Neural progenitor cell (in vitro differentiated cells): ENCODE measurements at regions not wholly inside any gene's neighbourhood (a gene's known extent, or its start where the extent isn't known, plus 50 kb on each side); places are given as distances from the start of the nearest gene placed in this dataset.

Experiments
- DNase-seq: peaks from one replicate; pipeline ENCODE4 v3.0.0-alpha.2; 2016; ENCODE audit warnings: low spot score
- H2AFZ ChIP-seq: fragments of 200-600 bp; sonication (generic); replicated peaks from 2 replicates; pipeline ENCODE4 v1.6.1; 2016; ENCODE audit warnings: antibody characterized with exemption
- H3F3A ChIP-seq: fragments of 200-600 bp; sonication (generic); 2 replicates; pipeline ENCODE4 v1.6.1; 2016; ENCODE audit warnings: antibody characterized with exemption, low read depth
- H3K27ac ChIP-seq: fragments of 200-600 bp; sonication (generic); 2 replicates; pipeline ENCODE4 v1.5.1; 2016; ENCODE audit warnings: mild to moderate bottlenecking
- H3K27me3 ChIP-seq: fragments of 200-600 bp; sonication (generic); 2 replicates; pipeline ENCODE4 v1.6.1; 2016; ENCODE audit warnings: mild to moderate bottlenecking, moderate library complexity
- H3K36me3 ChIP-seq: fragments of 200-600 bp; sonication (generic); 2 replicates; pipeline ENCODE4 v1.5.1; 2016
- H3K4me1 ChIP-seq: fragments of 200-600 bp; sonication (generic); 2 replicates; pipeline ENCODE4 v1.6.1; 2016; ENCODE audit warnings: mixed run types
- H3K4me2 ChIP-seq: fragments of 200-600 bp; sonication (generic); 2 replicates; pipeline ENCODE4 v1.6.1; 2016
- H3K4me3 ChIP-seq: fragments of 200-600 bp; sonication (generic); 2 replicates; pipeline ENCODE4 v1.5.1; 2016
- H3K79me2 ChIP-seq: fragments of 200-600 bp; sonication (generic); 2 replicates; pipeline ENCODE4 v1.6.1; 2016; ENCODE audit warnings: low read depth
- H3K9ac ChIP-seq: fragments of 200-600 bp; sonication (generic); 2 replicates; pipeline ENCODE4 v1.6.1; 2016
- H3K9me3 ChIP-seq: fragments of 200-600 bp; sonication (generic); 2 replicates; pipeline ENCODE4 v1.5.1; 2016; ENCODE audit warnings: low read depth
- H4K20me1 ChIP-seq: fragments of 200-600 bp; sonication (generic); 2 replicates; pipeline ENCODE4 v1.6.1; 2016; ENCODE audit warnings: low read depth
- H3K27ac Mint-ChIP-seq: 3 replicates; pipeline ENCODE4 v1.8.0; 2021; ENCODE audit warnings: mixed read lengths
- H3K27me3 Mint-ChIP-seq: 2 replicates; pipeline ENCODE4 v1.8.0; 2022; ENCODE audit warnings: low read depth, mild to moderate bottlenecking, inconsistent platforms, moderate library complexity, mixed read lengths; ENCODE audit not compliant: insufficient read depth
- H3K36me3 Mint-ChIP-seq: 3 replicates; pipeline ENCODE4 v1.8.0; 2021; ENCODE audit warnings: mixed read lengths
- H3K4me1 Mint-ChIP-seq: 3 replicates; pipeline ENCODE4 v1.8.0; 2021; ENCODE audit warnings: mixed read lengths
- H3K4me3 Mint-ChIP-seq: 3 replicates; pipeline ENCODE4 v1.8.0; 2021; ENCODE audit warnings: mild to moderate bottlenecking, moderate library complexity, mixed read lengths
- H3K9me3 Mint-ChIP-seq: 3 replicates; pipeline ENCODE4 v1.8.0; 2020; ENCODE audit warnings: mixed read lengths
- CTCF ChIP-seq: fragments of 200-600 bp; sonication (generic); IDR thresholded peaks from 2 replicates; pipeline ENCODE4 v1.5.1; 2017; ENCODE audit warnings: antibody characterized with exemption, mild to moderate bottlenecking
- EZH2 ChIP-seq: fragments of 200-600 bp; sonication (generic); IDR thresholded peaks from 2 replicates; pipeline ENCODE4 v1.6.1; 2017; ENCODE audit warnings: antibody characterized with exemption, mild to moderate bottlenecking, moderate library complexity
- EZH2phosphoT487 ChIP-seq: fragments of 200-600 bp; sonication (generic); IDR thresholded peaks from 2 replicates; pipeline ENCODE4 v1.6.1; 2017; ENCODE audit warnings: antibody characterized with exemption

DNA sequence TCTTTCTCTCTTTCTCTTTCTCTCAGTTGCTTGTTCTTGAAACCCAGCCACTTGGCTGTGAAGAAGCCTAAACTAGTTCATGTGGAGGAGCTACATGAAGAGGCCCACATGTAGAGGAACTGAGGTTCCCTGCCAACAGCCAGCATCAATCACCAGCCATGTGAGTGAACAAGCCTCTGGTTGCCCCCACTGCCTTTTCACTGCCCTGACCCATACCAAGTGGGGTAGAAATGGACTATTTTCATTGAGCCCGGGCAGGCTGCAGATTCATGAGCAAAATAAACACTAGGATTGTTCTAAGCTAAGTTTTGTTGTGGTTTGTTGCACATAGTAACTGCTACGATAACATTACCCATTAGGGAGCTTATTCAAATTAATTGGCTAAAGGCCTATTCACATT, 78.7 kb upstream of the FAM216B start:
- TF ChIP-seq EZH2phosphoT487 (no peak), CTCF (no peak), EZH2 (no peak)
- peak overlapping the region; percentile 50 for H2AFZ ChIP-seq
- H3K27me3 ChIP-seq, result no peaks in the 10 kb centered on the region
- no peaks in the 10 kb centered on the region for H3K36me3 ChIP-seq
- H3K9me3 ChIP-seq, result no peaks in the 10 kb centered on the region
- H3K4me1 ChIP-seq, result no peaks in the 10 kb centered on the region
- DNase-seq, result no peak
- no peaks in the 10 kb centered on the region for H3F3A ChIP-seq
- no peak overlapping the region for H3K9ac ChIP-seq
- no peak overlapping the region for H3K27ac Mint-ChIP-seq
- H4K20me1 ChIP-seq, result no peaks in the 10 kb centered on the region
- no peaks in the 10 kb centered on the region for H3K4me1 Mint-ChIP-seq
- H3K27me3 Mint-ChIP-seq, result peaks cover 3% of the 10 kb centered on the region
- no peak overlapping the region for H3K4me3 ChIP-seq
- H3K4me2 ChIP-seq, result no peak overlapping the region
- no peak overlapping the region for H3K4me3 Mint-ChIP-seq
- H3K27ac ChIP-seq, result no peak overlapping the region
- no peaks in the 10 kb centered on the region for H3K79me2 ChIP-seq
- H3K36me3 Mint-ChIP-seq, result no peaks in the 10 kb centered on the region
- H3K9me3 Mint-ChIP-seq, result no peaks in the 10 kb centered on the region

- no peaks in the 10 kb centered on the region for H3K36me3 ChIP-seq
- H3K4me1 ChIP-seq, result no peaks in the 10 kb centered on the region
- Mint-ChIP-seq H3K9me3 (no peaks in the 10 kb centered on the region), H3K4me3 (no peak overlapping the region), H3K4me1 (no peaks in the 10 kb centered on the region), H3K27me3 (peaks cover 3% of the 10 kb centered on the region), H3K36me3 (no peaks in the 10 kb centered on the region), H3K27ac (no peak overlapping the region)
- no peak for DNase-seq
- no peak overlapping the region for H3K4me3 ChIP-seq
- H3K9ac ChIP-seq, result no peak overlapping the region
- H3K9me3 ChIP-seq, result no peaks in the 10 kb centered on the region
- no peak overlapping the region for H3K4me2 ChIP-seq
- H4K20me1 ChIP-seq, result no peaks in the 10 kb centered on the region
- no peaks in the 10 kb centered on the region for H3K27me3 ChIP-seq
- no peak overlapping the region for H3K27ac ChIP-seq
- TF ChIP-seq EZH2, result no peak
- no peak for TF ChIP-seq CTCF
- no peaks in the 10 kb centered on the region for H3K79me2 ChIP-seq
- H2AFZ ChIP-seq, result no peak overlapping the region
- H3F3A ChIP-seq, result no peaks in the 10 kb centered on the region
These were observed 77.6 kb upstream of the FAM216B start for GRCh38 chr13:42703740-42704139.

DNA sequence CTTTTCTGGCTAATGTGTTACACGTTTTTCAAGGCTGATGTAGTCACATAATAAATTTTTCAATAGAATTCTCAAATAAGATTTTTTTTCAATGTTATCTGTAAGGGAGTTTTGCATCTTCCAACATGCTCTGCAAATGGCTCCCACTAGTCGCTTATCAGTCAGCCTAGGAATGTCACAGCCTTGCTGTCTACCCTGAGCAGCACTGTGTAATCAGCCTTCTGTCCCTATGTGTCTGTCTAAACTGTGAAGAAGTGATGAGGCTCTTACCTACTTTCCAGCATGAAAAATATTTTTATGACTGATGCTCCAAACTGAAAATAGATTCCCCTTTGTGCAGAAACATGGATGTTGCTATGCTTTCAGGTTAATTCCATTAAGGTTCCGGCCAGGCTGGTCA, 75.1 kb upstream of the FAM216B start:
- H3K4me2 ChIP-seq, result no peak overlapping the region
- no peaks in the 10 kb centered on the region for H4K20me1 ChIP-seq
- Mint-ChIP-seq H3K27me3 (peaks cover 3% of the 10 kb centered on the region), H3K4me3 (no peak overlapping the region), H3K36me3 (no peaks in the 10 kb centered on the region), H3K9me3 (no peaks in the 10 kb centered on the region), H3K4me1 (no peaks in the 10 kb centered on the region), H3K27ac (no peak overlapping the region)
- H3K79me2 ChIP-seq, result no peaks in the 10 kb centered on the region
- H3K36me3 ChIP-seq, result no peaks in the 10 kb centered on the region
- no peaks in the 10 kb centered on the region for H3K27me3 ChIP-seq
- no peaks in the 10 kb centered on the region for H3K9me3 ChIP-seq
- no peak overlapping the region for H3K4me3 ChIP-seq
- H2AFZ ChIP-seq, result peak overlapping the region; percentile 34
- no peak overlapping the region for H3K27ac ChIP-seq
- DNase-seq, result no peak
- TF ChIP-seq EZH2phosphoT487, result no peak
- TF ChIP-seq EZH2, result no peak
- TF ChIP-seq CTCF, result no peak
- no peaks in the 10 kb centered on the region for H3K4me1 ChIP-seq
- no peak overlapping the region for H3K9ac ChIP-seq
- no peaks in the 10 kb centered on the region for H3F3A ChIP-seq

- no peak overlapping the region for H3K4me2 ChIP-seq
- H4K20me1 ChIP-seq, result no peaks in the 10 kb centered on the region
- no peaks in the 10 kb centered on the region for H3F3A ChIP-seq
- H3K9me3 Mint-ChIP-seq, result no peaks in the 10 kb centered on the region
- no peaks in the 10 kb centered on the region for H3K9me3 ChIP-seq
- no peak overlapping the region for H3K27ac ChIP-seq
- no peaks in the 10 kb centered on the region for H3K36me3 ChIP-seq
- H3K4me3 ChIP-seq, result no peak overlapping the region
- H3K9ac ChIP-seq, result no peak overlapping the region
- H3K79me2 ChIP-seq, result no peaks in the 10 kb centered on the region
- peaks cover 3% of the 10 kb centered on the region for H3K27me3 Mint-ChIP-seq
- H3K4me1 ChIP-seq, result no peaks in the 10 kb centered on the region
- TF ChIP-seq CTCF (no peak), EZH2phosphoT487 (no peak), EZH2 (no peak)
- no peak overlapping the region for H3K4me3 Mint-ChIP-seq
- H3K36me3 Mint-ChIP-seq, result no peaks in the 10 kb centered on the region
- no peaks in the 10 kb centered on the region for H3K27me3 ChIP-seq
- no peak for DNase-seq
- H3K4me1 Mint-ChIP-seq, result no peaks in the 10 kb centered on the region
- no peak overlapping the region for H2AFZ ChIP-seq
- H3K27ac Mint-ChIP-seq, result no peak overlapping the region
These were observed 74.3 kb upstream of the FAM216B start for GRCh38 chr13:42707048-42707447.
